ENCODE measurements at regions not wholly inside any gene's neighbourhood (a gene's known extent, or its start where the extent isn't known, plus 50 kb on each side); places are given as distances from the start of the nearest gene placed in this dataset.

GRCh38 chr7:22669692-22670421 lies 57.1 kb upstream of the IL6 start:
- H3K27ac ChIP-seq (ENCODE audit: insufficient read depth in 1 of 2, low read depth in 1 of 2, low read length in 2 of 2, poor library complexity in 1 of 2, severe bottlenecking in 2 of 2), result no peak overlapping the region
- no peaks in the 10 kb centered on the region for H3K9me3 ChIP-seq (ENCODE audit: control extremely low read depth in 1 of 5, control insufficient read depth in 4 of 5, insufficient read depth in 2 of 5, low read depth in 1 of 5, low read length in 4 of 5)
- no peak overlapping the region for H3K4me3 ChIP-seq (ENCODE audit: control insufficient read depth in 1 of 7, extremely low read depth in 1 of 7, insufficient read depth in 4 of 7, low read depth in 2 of 7, low read length in 6 of 7)
- POLR2A ChIA-PET, result interaction anchor here (0.6 kb wide), 1 partner anchor 71 kb away, joined by 3 read pairs; no protein-coding TSS in a partner anchor
- H3K27me3 ChIP-seq (replicated peaks in 2 of 5; ENCODE audit: control insufficient read depth in 4 of 5, insufficient read depth in 5 of 5, low read length in 4 of 5), result no peaks in the 10 kb centered on the region
- no peak for DNase-seq
- WGBS (ENCODE audit: insufficient coverage), result 100% methylated on average over 3 of the region's 5 CpGs
- CTCF ChIA-PET, result interaction anchor here (0.8 kb wide), 1 partner anchor 9 kb away, joined by 3 read pairs; no protein-coding TSS in a partner anchor
- no peaks in the 10 kb centered on the region for H3K36me3 ChIP-seq (ENCODE audit: control insufficient read depth in 4 of 4, insufficient read depth in 4 of 4, low read length in 3 of 4)
- no peaks in the 10 kb centered on the region for H3K4me1 ChIP-seq (ENCODE audit: control extremely low read depth in 1 of 4, control insufficient read depth in 4 of 4, insufficient read depth in 4 of 4, low read length in 3 of 4)

- Histone ChIP-seq H3K4me1 (ENCODE audit: control extremely low read depth in 1 of 4, control insufficient read depth in 4 of 4, insufficient read depth in 4 of 4, low read length in 3 of 4) (no peaks in the 10 kb centered on the region), H3K27ac (ENCODE audit: insufficient read depth in 1 of 2, low read depth in 1 of 2, low read length in 2 of 2, poor library complexity in 1 of 2, severe bottlenecking in 2 of 2) (no peak overlapping the region), H3K4me3 (ENCODE audit: control insufficient read depth in 1 of 7, extremely low read depth in 1 of 7, insufficient read depth in 4 of 7, low read depth in 2 of 7, low read length in 6 of 7) (no peak overlapping the region), H3K27me3 (replicated peaks in 2 of 5; ENCODE audit: control insufficient read depth in 4 of 5, insufficient read depth in 5 of 5, low read length in 4 of 5) (no peaks in the 10 kb centered on the region), H3K36me3 (ENCODE audit: control insufficient read depth in 4 of 4, insufficient read depth in 4 of 4, low read length in 3 of 4) (no peaks in the 10 kb centered on the region), H3K9me3 (ENCODE audit: control extremely low read depth in 1 of 5, control insufficient read depth in 4 of 5, insufficient read depth in 2 of 5, low read depth in 1 of 5, low read length in 4 of 5) (no peaks in the 10 kb centered on the region)
- DNase-seq, result no peak
- POLR2A ChIA-PET, result interaction anchor here (0.6 kb wide), 1 partner anchor 70 kb away, joined by 3 read pairs; no protein-coding TSS in a partner anchor
- CTCF ChIA-PET, result interaction anchor here (0.8 kb wide), 1 partner anchor 8 kb away, joined by 3 read pairs; no protein-coding TSS in a partner anchor
- 100% methylated on average over 3 of the region's 3 CpGs for WGBS (ENCODE audit: insufficient coverage)
Measured at GRCh38 chr7:22668971-22669401, 58.0 kb upstream of the IL6 start.

GRCh38 chr7:22667562-22668239 lies 59.3 kb upstream of the IL6 start:
- POLR2A ChIA-PET, result no interaction called here
- WGBS (ENCODE audit: insufficient coverage), result 80% methylated on average over 2 of the region's 2 CpGs

GRCh38 chr7:22667187-22667561 lies 59.8 kb upstream of the IL6 start:
- DNase-seq, result no peak
- WGBS (ENCODE audit: insufficient coverage), result 98% methylated on average over 13 of the region's 13 CpGs

More at GRCh38 chr7:22667562-22668239, 59.3 kb upstream of the IL6 start:
- H3K27ac ChIP-seq (ENCODE audit: insufficient read depth in 1 of 2, low read depth in 1 of 2, low read length in 2 of 2, poor library complexity in 1 of 2, severe bottlenecking in 2 of 2), result no peak overlapping the region
- CTCF ChIA-PET, result no interaction called here
- H3K4me3 ChIP-seq (ENCODE audit: control insufficient read depth in 1 of 7, extremely low read depth in 1 of 7, insufficient read depth in 4 of 7, low read depth in 2 of 7, low read length in 6 of 7), result no peak overlapping the region
- H3K4me1 ChIP-seq (ENCODE audit: control extremely low read depth in 1 of 4, control insufficient read depth in 4 of 4, insufficient read depth in 4 of 4, low read length in 3 of 4), result no peaks in the 10 kb centered on the region
- H3K9me3 ChIP-seq (ENCODE audit: control extremely low read depth in 1 of 5, control insufficient read depth in 4 of 5, insufficient read depth in 2 of 5, low read depth in 1 of 5, low read length in 4 of 5), result no peaks in the 10 kb centered on the region
- no peaks in the 10 kb centered on the region for H3K27me3 ChIP-seq (replicated peaks in 2 of 5; ENCODE audit: control insufficient read depth in 4 of 5, insufficient read depth in 5 of 5, low read length in 4 of 5)
- no peak for DNase-seq
- no peaks in the 10 kb centered on the region for H3K36me3 ChIP-seq (ENCODE audit: control insufficient read depth in 4 of 4, insufficient read depth in 4 of 4, low read length in 3 of 4)

GRCh38 chr7:22666732-22667131 lies 60.3 kb upstream of the IL6 start:
- no peaks in the 10 kb centered on the region for H3K36me3 ChIP-seq (ENCODE audit: control insufficient read depth in 4 of 4, insufficient read depth in 4 of 4, low read length in 3 of 4)
- peak in 1 of 3 donors; percentile 13 for DNase-seq
- peaks cover 0 to 4% (median 0%) of the 10 kb centered on the region in 5 experiments for H3K27me3 ChIP-seq (replicated peaks in 2 of 5; ENCODE audit: control insufficient read depth in 4 of 5, insufficient read depth in 5 of 5, low read length in 4 of 5)
- ChIA-PET POLR2A (no interaction called here), CTCF (no interaction called here)
- H3K9me3 ChIP-seq (ENCODE audit: control extremely low read depth in 1 of 5, control insufficient read depth in 4 of 5, insufficient read depth in 2 of 5, low read depth in 1 of 5, low read length in 4 of 5), result no peaks in the 10 kb centered on the region
- peaks cover 0 to 7% (median 0%) of the 10 kb centered on the region in 4 experiments for H3K4me1 ChIP-seq (ENCODE audit: control extremely low read depth in 1 of 4, control insufficient read depth in 4 of 4, insufficient read depth in 4 of 4, low read length in 3 of 4)
- WGBS (ENCODE audit: insufficient coverage), result no CpG with 5 or more reads among the region's 1 CpG
- no peak overlapping the region for H3K4me3 ChIP-seq (ENCODE audit: control insufficient read depth in 1 of 7, extremely low read depth in 1 of 7, insufficient read depth in 4 of 7, low read depth in 2 of 7, low read length in 6 of 7)
- H3K27ac ChIP-seq (ENCODE audit: insufficient read depth in 1 of 2, low read depth in 1 of 2, low read length in 2 of 2, poor library complexity in 1 of 2, severe bottlenecking in 2 of 2), result no peak overlapping the region

More at GRCh38 chr7:22667187-22667561, 59.8 kb upstream of the IL6 start:
- peaks cover 0 to 3% (median 0%) of the 10 kb centered on the region in 4 experiments for H3K4me1 ChIP-seq (ENCODE audit: control extremely low read depth in 1 of 4, control insufficient read depth in 4 of 4, insufficient read depth in 4 of 4, low read length in 3 of 4)
- no peaks in the 10 kb centered on the region for H3K9me3 ChIP-seq (ENCODE audit: control extremely low read depth in 1 of 5, control insufficient read depth in 4 of 5, insufficient read depth in 2 of 5, low read depth in 1 of 5, low read length in 4 of 5)
- H3K36me3 ChIP-seq (ENCODE audit: control insufficient read depth in 4 of 4, insufficient read depth in 4 of 4, low read length in 3 of 4), result no peaks in the 10 kb centered on the region
- ChIA-PET POLR2A (no interaction called here), CTCF (no interaction called here)
- H3K27ac ChIP-seq (ENCODE audit: insufficient read depth in 1 of 2, low read depth in 1 of 2, low read length in 2 of 2, poor library complexity in 1 of 2, severe bottlenecking in 2 of 2), result no peak overlapping the region
- no peak overlapping the region for H3K4me3 ChIP-seq (ENCODE audit: control insufficient read depth in 1 of 7, extremely low read depth in 1 of 7, insufficient read depth in 4 of 7, low read depth in 2 of 7, low read length in 6 of 7)
- H3K27me3 ChIP-seq (replicated peaks in 2 of 5; ENCODE audit: control insufficient read depth in 4 of 5, insufficient read depth in 5 of 5, low read length in 4 of 5), result no peaks in the 10 kb centered on the region

- POLR2A ChIA-PET, result no interaction called here
- no peaks in the 10 kb centered on the region for H3K36me3 ChIP-seq (ENCODE audit: control insufficient read depth in 4 of 4, insufficient read depth in 4 of 4, low read length in 3 of 4)
- CTCF ChIA-PET, result no interaction called here
Measured at GRCh38 chr7:22665923-22666322, 61.1 kb upstream of the IL6 start.

More at GRCh38 chr7:22665923-22666322, 61.1 kb upstream of the IL6 start:
- WGBS (ENCODE audit: insufficient coverage), result 95% methylated on average over 7 of the region's 7 CpGs
- peak in 2 of 3 donors; percentile 12 to 19 for DNase-seq
- Histone ChIP-seq H3K9me3 (ENCODE audit: control extremely low read depth in 1 of 5, control insufficient read depth in 4 of 5, insufficient read depth in 2 of 5, low read depth in 1 of 5, low read length in 4 of 5) (no peaks in the 10 kb centered on the region), H3K27ac (ENCODE audit: insufficient read depth in 1 of 2, low read depth in 1 of 2, low read length in 2 of 2, poor library complexity in 1 of 2, severe bottlenecking in 2 of 2) (no peak overlapping the region), H3K4me3 (ENCODE audit: control insufficient read depth in 1 of 7, extremely low read depth in 1 of 7, insufficient read depth in 4 of 7, low read depth in 2 of 7, low read length in 6 of 7) (no peak overlapping the region), H3K27me3 (replicated peaks in 2 of 5; ENCODE audit: control insufficient read depth in 4 of 5, insufficient read depth in 5 of 5, low read length in 4 of 5) (peaks cover 0 to 12% (median 2%) of the 10 kb centered on the region in 5 experiments), H3K4me1 (ENCODE audit: control extremely low read depth in 1 of 4, control insufficient read depth in 4 of 4, insufficient read depth in 4 of 4, low read length in 3 of 4) (peaks cover 0 to 8% (median 0%) of the 10 kb centered on the region in 4 experiments)
